Activated CD8-positive, alpha-beta T cell treated with anti-CD3 and anti-CD28 coated beads for 36 hours (primary cell): ENCODE measurements at regions not wholly inside any gene's neighbourhood (a gene's known extent, or its start where the extent isn't known, plus 50 kb on each side); places are given as distances from the start of the nearest gene placed in this dataset.

ENCODE experiments used
- ATAC-seq: fragments of 200-7000 bp; cut with Tn5 transposase; one replicate; pipeline ENCODE4 v1.10.0; 2021; ENCODE audit warnings: mild to moderate bottlenecking, moderate library complexity
- CTCF ChIA-PET: fragments of 350-600 bp; sonication (Branson Sonifier 250); formaldehyde crosslinking; loops from one replicate; lab custom pipeline; 2021; ENCODE audit warnings: antibody characterized with exemption; lab: Charles Lee
- POLR2A ChIA-PET: fragments of 350-600 bp; sonication (Branson Sonifier 250); formaldehyde crosslinking; loops from one replicate; lab custom pipeline; 2021; ENCODE audit warnings: antibody characterized with exemption; lab: Charles Lee
- DNase-seq: peaks from one replicate; pipeline ENCODE4 v3.0.0-alpha.2; 2020
- H3K27ac Mint-ChIP-seq: one replicate; pipeline ENCODE4 v1.8.0; 2021; ENCODE audit warnings: mild to moderate bottlenecking, mixed read lengths
- H3K27me3 Mint-ChIP-seq: one replicate; pipeline ENCODE4 v1.8.0; 2021; ENCODE audit warnings: mixed read lengths
- H3K36me3 Mint-ChIP-seq: one replicate; pipeline ENCODE4 v1.8.0; 2021; ENCODE audit warnings: low read depth, mixed read lengths
- H3K4me1 Mint-ChIP-seq: one replicate; pipeline ENCODE4 v1.8.0; 2021; ENCODE audit warnings: low read depth, mixed read lengths
- H3K4me3 Mint-ChIP-seq: one replicate; pipeline ENCODE4 v1.8.0; 2021; ENCODE audit warnings: mild to moderate bottlenecking, moderate library complexity, mixed read lengths
- H3K9me3 Mint-ChIP-seq: one replicate; pipeline ENCODE4 v1.8.0; 2021; ENCODE audit warnings: mixed read lengths
- intact Hi-C: fragments of 100-400 bp; cut with micrococcal nuclease; formaldehyde crosslinking; loops from one replicate; pipeline ENCODE4 v1.10.0; 2022
- TF ChIP-seq, protein P1 (sequence below): fragments of 200-600 bp; IDR thresholded peaks from one replicate; pipeline ENCODE4 v1.8.0; 2022; ENCODE audit warnings: antibody characterized with exemption, mild to moderate bottlenecking

DNA sequence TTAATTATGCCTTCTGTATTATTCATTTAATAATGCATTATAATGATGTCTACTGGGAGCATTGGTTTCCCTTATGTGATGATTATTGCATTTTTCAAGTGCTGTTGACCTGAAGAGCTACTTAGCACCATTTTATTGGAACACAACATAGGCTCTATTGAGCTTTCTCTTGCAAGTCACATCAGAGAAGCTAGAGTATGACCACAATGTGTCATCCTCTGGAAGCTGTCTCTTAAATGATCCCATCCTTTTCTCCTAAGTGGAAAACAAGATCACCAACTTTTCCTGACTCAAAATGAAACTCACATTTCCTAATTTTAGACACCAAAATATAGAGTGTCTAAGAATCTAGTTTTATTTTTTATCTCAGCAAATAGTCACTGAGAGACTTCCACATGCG lies 1451.9 kb downstream of the PCDH7 start:
- H3K4me1 Mint-ChIP-seq = no peaks in the 10 kb centered on the region
- TF ChIP-seq, protein P1, sequence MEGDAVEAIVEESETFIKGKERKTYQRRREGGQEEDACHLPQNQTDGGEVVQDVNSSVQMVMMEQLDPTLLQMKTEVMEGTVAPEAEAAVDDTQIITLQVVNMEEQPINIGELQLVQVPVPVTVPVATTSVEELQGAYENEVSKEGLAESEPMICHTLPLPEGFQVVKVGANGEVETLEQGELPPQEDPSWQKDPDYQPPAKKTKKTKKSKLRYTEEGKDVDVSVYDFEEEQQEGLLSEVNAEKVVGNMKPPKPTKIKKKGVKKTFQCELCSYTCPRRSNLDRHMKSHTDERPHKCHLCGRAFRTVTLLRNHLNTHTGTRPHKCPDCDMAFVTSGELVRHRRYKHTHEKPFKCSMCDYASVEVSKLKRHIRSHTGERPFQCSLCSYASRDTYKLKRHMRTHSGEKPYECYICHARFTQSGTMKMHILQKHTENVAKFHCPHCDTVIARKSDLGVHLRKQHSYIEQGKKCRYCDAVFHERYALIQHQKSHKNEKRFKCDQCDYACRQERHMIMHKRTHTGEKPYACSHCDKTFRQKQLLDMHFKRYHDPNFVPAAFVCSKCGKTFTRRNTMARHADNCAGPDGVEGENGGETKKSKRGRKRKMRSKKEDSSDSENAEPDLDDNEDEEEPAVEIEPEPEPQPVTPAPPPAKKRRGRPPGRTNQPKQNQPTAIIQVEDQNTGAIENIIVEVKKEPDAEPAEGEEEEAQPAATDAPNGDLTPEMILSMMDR = no peak
- no peak overlapping the region for H3K27ac Mint-ChIP-seq
- CTCF ChIA-PET = no interaction called here
- intact Hi-C loops = no loop called here
- no peaks in the 10 kb centered on the region for H3K27me3 Mint-ChIP-seq
- POLR2A ChIA-PET = no interaction called here
- no peak overlapping the region for H3K4me3 Mint-ChIP-seq
- ATAC-seq (no peak), DNase-seq (no peak)
- H3K36me3 Mint-ChIP-seq = no peaks in the 10 kb centered on the region
- peaks cover 12% of the 10 kb centered on the region for H3K9me3 Mint-ChIP-seq

DNA sequence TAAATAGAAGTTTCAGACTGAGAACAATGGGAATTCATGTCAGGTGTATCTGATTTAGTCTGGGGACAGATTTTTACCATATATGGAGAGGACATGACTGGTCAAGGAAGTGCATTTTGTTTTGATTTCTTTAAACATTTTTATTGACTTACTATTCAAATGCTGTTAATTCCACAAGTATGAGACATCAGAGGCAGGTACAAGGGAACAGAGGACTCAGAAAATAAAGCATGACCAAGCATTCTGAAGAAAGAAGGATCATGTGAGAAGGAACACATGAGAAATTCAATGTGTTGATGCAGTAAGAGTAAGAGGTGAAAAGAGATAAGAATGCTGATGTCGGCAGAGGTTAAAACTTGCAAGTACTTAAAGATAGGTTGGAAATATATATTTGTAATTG lies 1452.6 kb downstream of the PCDH7 start:
- no peak overlapping the region for H3K4me3 Mint-ChIP-seq
- H3K36me3 Mint-ChIP-seq = no peaks in the 10 kb centered on the region
- ChIA-PET POLR2A (no interaction called here), CTCF (no interaction called here)
- intact Hi-C loops = no loop called here
- peaks cover 10% of the 10 kb centered on the region for H3K9me3 Mint-ChIP-seq
- H3K27me3 Mint-ChIP-seq = no peaks in the 10 kb centered on the region
- DNase-seq (no peak), ATAC-seq (no peak)
- no peak overlapping the region for H3K27ac Mint-ChIP-seq
- H3K4me1 Mint-ChIP-seq = no peaks in the 10 kb centered on the region
- TF ChIP-seq, protein P1 = no peak

DNA sequence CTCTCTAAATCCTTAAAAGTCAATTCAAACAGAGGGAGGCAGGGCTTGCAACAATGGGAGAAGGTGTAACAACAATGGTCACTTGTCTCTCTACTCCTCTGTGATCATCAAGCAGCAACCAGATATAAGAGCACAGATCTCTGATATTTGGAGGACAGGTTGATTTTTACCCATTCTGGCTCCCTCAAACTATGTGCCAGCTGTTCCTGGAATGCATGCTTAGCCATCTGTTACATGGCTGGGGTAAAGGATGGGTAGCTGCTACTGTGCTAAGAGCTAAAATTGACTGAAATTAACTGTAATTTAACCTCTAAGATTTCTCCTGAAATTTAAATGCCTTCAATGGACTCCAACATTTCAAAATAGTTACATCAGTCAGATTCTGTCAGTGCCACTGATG lies 1459.9 kb downstream of the PCDH7 start:
- ATAC-seq = no peak
- TF ChIP-seq, protein P1 = no peak
- H3K4me1 Mint-ChIP-seq = no peaks in the 10 kb centered on the region
- intact Hi-C loops = no loop called here
- no peak overlapping the region for H3K27ac Mint-ChIP-seq
- ChIA-PET CTCF (no interaction called here), POLR2A (no interaction called here)
- no peak overlapping the region for H3K4me3 Mint-ChIP-seq
- H3K36me3 Mint-ChIP-seq = no peaks in the 10 kb centered on the region
- H3K27me3 Mint-ChIP-seq = no peaks in the 10 kb centered on the region
- no peak for DNase-seq
- H3K9me3 Mint-ChIP-seq = peaks cover 15% of the 10 kb centered on the region

DNA sequence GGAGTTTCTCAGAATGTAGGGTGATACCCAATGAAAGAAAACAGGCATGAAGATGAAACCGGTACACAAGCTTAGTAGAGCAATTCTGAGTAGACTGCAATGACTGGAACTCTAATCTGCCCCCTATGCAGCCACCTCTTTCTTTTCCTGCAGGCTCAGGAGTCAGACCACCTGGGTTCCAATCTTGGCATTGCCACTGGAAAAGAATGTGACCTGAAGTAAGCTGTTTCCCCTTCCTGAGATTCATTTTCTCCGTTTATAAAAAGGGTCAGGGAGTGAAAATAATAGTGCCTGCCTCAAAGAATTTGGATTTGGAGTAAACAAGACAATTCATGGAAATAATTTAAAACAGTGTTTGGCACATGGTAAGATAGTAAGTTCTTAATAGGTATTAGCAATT lies 1464.0 kb downstream of the PCDH7 start:
- DNase-seq = no peak
- TF ChIP-seq, protein P1 = no peak
- POLR2A ChIA-PET = no interaction called here
- peaks cover 10% of the 10 kb centered on the region for H3K9me3 Mint-ChIP-seq
- intact Hi-C loops = no loop called here
- no peak overlapping the region for H3K4me3 Mint-ChIP-seq
- CTCF ChIA-PET = no interaction called here
- no peaks in the 10 kb centered on the region for H3K36me3 Mint-ChIP-seq
- no peaks in the 10 kb centered on the region for H3K27me3 Mint-ChIP-seq
- no peaks in the 10 kb centered on the region for H3K4me1 Mint-ChIP-seq
- no peak overlapping the region for H3K27ac Mint-ChIP-seq
- ATAC-seq = no peak

DNA sequence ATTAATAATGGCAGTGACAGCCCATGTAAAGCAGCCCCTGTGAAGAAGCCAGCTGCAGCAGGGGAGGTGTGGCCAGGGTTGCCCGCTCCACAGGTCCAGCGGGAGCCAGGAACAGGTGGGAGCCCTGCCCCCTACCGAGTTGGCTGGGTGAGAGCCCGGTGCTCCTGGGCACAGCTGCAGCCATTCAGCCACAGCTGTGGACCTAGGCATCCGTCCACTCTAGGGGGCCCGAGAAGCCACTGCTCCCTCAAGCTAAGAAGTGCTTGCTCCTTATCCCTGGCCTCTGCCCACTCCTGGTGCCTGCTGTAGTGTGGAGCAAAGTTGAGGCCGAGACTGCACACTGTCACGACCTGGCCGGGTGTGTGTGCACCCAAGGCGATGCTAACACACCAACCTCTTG lies 1469.0 kb downstream of the PCDH7 start:
- H3K27ac Mint-ChIP-seq = no peak overlapping the region
- no peaks in the 10 kb centered on the region for H3K4me1 Mint-ChIP-seq
- TF ChIP-seq, protein P1 = no peak
- H3K27me3 Mint-ChIP-seq = no peaks in the 10 kb centered on the region
- no peaks in the 10 kb centered on the region for H3K36me3 Mint-ChIP-seq
- ATAC-seq (no peak), DNase-seq (no peak)
- ChIA-PET POLR2A (no interaction called here), CTCF (no interaction called here)
- intact Hi-C loops = no loop called here
- H3K4me3 Mint-ChIP-seq = no peak overlapping the region
- H3K9me3 Mint-ChIP-seq = peaks cover 4% of the 10 kb centered on the region
